ENCODE measurements at regions not wholly inside any gene's neighbourhood (a gene's known extent, or its start where the extent isn't known, plus 50 kb on each side); places are given as distances from the start of the nearest gene placed in this dataset.
"Not testable (repeated sequence)": the region's sequence is repeated elsewhere in the genome, so short reads cannot be mapped to it uniquely, and the experiment has no call there.

GRCh38 chr1:229164836-229165735, 105.8 kb upstream of the RAB4A start:
- DNase-seq, result peak; percentile 22

GRCh38 chr1:229167318-229167717, 103.6 kb upstream of the RAB4A start:
- no peak for DNase-seq

- no peak for DNase-seq
Measured at GRCh38 chr1:229169399-229169798, 101.5 kb upstream of the RAB4A start.

GRCh38 chr1:229170274-229170673, 100.6 kb upstream of the RAB4A start:
- no peak for DNase-seq

GRCh38 chr1:229170778-229171505, 100.0 kb upstream of the RAB4A start:
- DNase-seq, result no peak

- no peak for DNase-seq
Measured at GRCh38 chr1:229171934-229172333, 99.0 kb upstream of the RAB4A start.

GRCh38 chr1:229173491-229174476, 97.1 kb upstream of the RAB4A start:
- DNase-seq, result not testable (repeated sequence)

GRCh38 chr1:229175297-229175696, 95.6 kb upstream of the RAB4A start:
- DNase-seq, result not testable (repeated sequence)

- DNase-seq, result not testable (repeated sequence)
Measured at GRCh38 chr1:229176457-229176856, 94.5 kb upstream of the RAB4A start.

- DNase-seq, result no peak
Measured at GRCh38 chr1:229180161-229180560, 90.8 kb upstream of the RAB4A start.

- DNase-seq, result no peak
Measured at GRCh38 chr1:229181419-229181818, 89.5 kb upstream of the RAB4A start.

- DNase-seq, result no peak
Measured at GRCh38 chr1:229183588-229183987, 87.3 kb upstream of the RAB4A start.

GRCh38 chr1:229184066-229184465, 86.8 kb upstream of the RAB4A start:
- DNase-seq, result no peak

GRCh38 chr1:229185963-229186362, 84.9 kb upstream of the RAB4A start:
- DNase-seq, result no peak

- DNase-seq, result peak; percentile 81
Measured at GRCh38 chr1:229186373-229187056, 84.4 kb upstream of the RAB4A start.

GRCh38 chr1:229190057-229190575, 80.8 kb upstream of the RAB4A start:
- DNase-seq, result no peak

- DNase-seq, result no peak
Measured at GRCh38 chr1:229191066-229191674, 79.7 kb upstream of the RAB4A start.

- DNase-seq, result peak; percentile 23
Measured at GRCh38 chr1:229192031-229192430, 78.9 kb upstream of the RAB4A start.

GRCh38 chr1:229192853-229193252, 78.1 kb upstream of the RAB4A start:
- no peak for DNase-seq

GRCh38 chr1:229194096-229194495, 76.8 kb upstream of the RAB4A start:
- DNase-seq, result no peak

- DNase-seq, result no peak
Measured at GRCh38 chr1:229195246-229195645, 75.7 kb upstream of the RAB4A start.
